Lower leg skin (tissue), 4 donors: ENCODE measurements at regions not wholly inside any gene's neighbourhood (a gene's known extent, or its start where the extent isn't known, plus 50 kb on each side); places are given as distances from the start of the nearest gene placed in this dataset.

Experiments used
- DNase-seq, 2 donors: peaks; one replicate each; pipeline ENCODE4 v3.0.0-alpha.2; 2019; ENCODE audit warnings: low spot score in 2 of 2
- H3K4me3 ChIP-seq: fragments of 200-600 bp; sonication (generic); 2 replicates; pipeline ENCODE4 v1.5.1; 2017; ENCODE audit warnings: mild to moderate bottlenecking, low read depth; ENCODE audit not compliant: poor library complexity, severe bottlenecking
- CTCF ChIP-seq, 3 donors: fragments of 450-650 bp; IDR thresholded peaks; one replicate each; pipeline ENCODE4 v1.5.1; 2016; ENCODE audit warnings: antibody characterized with exemption in 3 of 3, mild to moderate bottlenecking in 3 of 3, moderate library complexity in 2 of 3
- POLR2A ChIP-seq, 2 donors: fragments of 450-650 bp; IDR thresholded peaks; one replicate each; pipeline ENCODE4 v1.6.1; 2016 to 2017; ENCODE audit warnings: antibody characterized with exemption in 2 of 2, mild to moderate bottlenecking in 1 of 2, moderate library complexity in 1 of 2
- WGBS, 2 donors: methylation state at CpG; one replicate each; pipeline ENCODE4 v1.1.5; 2018; 5-methylcytosine and 5-hydroxymethylcytosine counted together
- intact Hi-C: fragments of 100-400 bp; cut with DNase I; formaldehyde crosslinking; loops from one replicate; pipeline ENCODE4 v1.15.0; 2023; ENCODE audit warnings: low total_unique reads

- no peak overlapping the region for H3K4me3 ChIP-seq
- intact Hi-C loops = no loop called here
- no peak for DNase-seq
- 62 to 63% methylated on average over 6 of the region's 6 CpGs for whole genome bisulfite sequencing, 2 donors
- TF ChIP-seq POLR2A (IDR thresholded peaks at IDR 0.05) (no peak), CTCF (IDR thresholded peaks at IDR 0.05) (no peak)
These were observed 320.0 kb downstream of the DNAH5 start for GRCh38 chr5:13624283-13625074.

- no peak overlapping the region for H3K4me3 ChIP-seq
- no peak for DNase-seq
- intact Hi-C loops = no loop called here
- WGBS, 2 donors = 86 to 87% methylated on average over 8 of the region's 8 CpGs
- no peak for TF ChIP-seq CTCF (IDR thresholded peaks at IDR 0.05)
- TF ChIP-seq POLR2A (IDR thresholded peaks at IDR 0.05) = no peak
These were observed 330.9 kb downstream of the DNAH5 start for GRCh38 chr5:13613621-13614020.

- H3K4me3 ChIP-seq = no peak overlapping the region
- intact Hi-C loops = no loop called here
- 81 to 88% methylated on average over 3 of the region's 3 CpGs for WGBS, 2 donors
- TF ChIP-seq POLR2A (IDR thresholded peaks at IDR 0.05) (no peak), CTCF (IDR thresholded peaks at IDR 0.05) (no peak)
- DNase-seq = no peak
These were observed 332.9 kb downstream of the DNAH5 start for GRCh38 chr5:13611604-13612003.

GRCh38 chr5:13609504-13609903, 335.0 kb downstream of the DNAH5 start:
- DNase-seq = no peak
- H3K4me3 ChIP-seq = no peak overlapping the region
- intact Hi-C loops = no loop called here
- TF ChIP-seq POLR2A (IDR thresholded peaks at IDR 0.05) (no peak), CTCF (IDR thresholded peaks at IDR 0.05) (no peak)
- 85 to 95% methylated on average over 4 of the region's 4 CpGs for WGBS, 2 donors

- TF ChIP-seq POLR2A (IDR thresholded peaks at IDR 0.05) = no peak
- no peak for TF ChIP-seq CTCF (IDR thresholded peaks at IDR 0.05)
- DNase-seq = no peak
- no peak overlapping the region for H3K4me3 ChIP-seq
- intact Hi-C loops = no loop called here
- 84 to 93% methylated on average over 1 of the region's 1 CpG for WGBS, 2 donors
These were observed 338.4 kb downstream of the DNAH5 start for GRCh38 chr5:13606051-13606450.

GRCh38 chr5:13601112-13601511, 343.4 kb downstream of the DNAH5 start:
- intact Hi-C loops = no loop called here
- no peak for DNase-seq
- TF ChIP-seq POLR2A (IDR thresholded peaks at IDR 0.05) (no peak), CTCF (IDR thresholded peaks at IDR 0.05) (no peak)
- H3K4me3 ChIP-seq = no peak overlapping the region
- 84 to 88% methylated on average over 2 of the region's 2 CpGs for WGBS, 2 donors
